ENCODE measurements at regions not wholly inside any gene's neighbourhood (a gene's known extent, or its start where the extent isn't known, plus 50 kb on each side); places are given as distances from the start of the nearest gene placed in this dataset.

- no peak for TF ChIP-seq CTCF (IDR thresholded peaks at IDR 0.05; ENCODE audit: insufficient read depth, low read depth, low read length)
- TF ChIP-seq EZH2 (IDR thresholded peaks at IDR 0.05; ENCODE audit: insufficient read depth, low read length) = no peak
These were observed 348.4 kb downstream of the AASDHPPT start for GRCh38 chr11:106425819-106426218.

Data from astrocyte (in vitro differentiated cells and primary cell).